Activated naive CD4-positive, alpha-beta T cell treated with anti-CD3 and anti-CD28 coated beads for 36 hours (primary cell): ENCODE measurements at regions not wholly inside any gene's neighbourhood (a gene's known extent, or its start where the extent isn't known, plus 50 kb on each side); places are given as distances from the start of the nearest gene placed in this dataset.

Experiments
- CTCF ChIA-PET: fragments of 350-600 bp; sonication (Branson Sonifier 250); formaldehyde crosslinking; loops from one replicate; lab custom pipeline; 2021; ENCODE audit warnings: antibody characterized with exemption; lab: Charles Lee
- DNase-seq: peaks from one replicate; pipeline ENCODE4 v3.0.0-alpha.2; 2020
- H3K27ac Mint-ChIP-seq: one replicate; pipeline ENCODE4 v1.8.0; 2021; ENCODE audit warnings: mild to moderate bottlenecking, mixed read lengths
- H3K27me3 Mint-ChIP-seq: one replicate; pipeline ENCODE4 v1.8.0; 2021; ENCODE audit warnings: low read depth, mixed read lengths
- H3K36me3 Mint-ChIP-seq: one replicate; pipeline ENCODE4 v1.8.0; 2021; ENCODE audit warnings: low read depth, mixed read lengths
- H3K4me1 Mint-ChIP-seq: one replicate; pipeline ENCODE4 v1.8.0; 2021; ENCODE audit warnings: low read depth, mixed read lengths
- H3K4me3 Mint-ChIP-seq: one replicate; pipeline ENCODE4 v1.8.0; 2021; ENCODE audit warnings: mild to moderate bottlenecking, moderate library complexity, mixed read lengths
- H3K9me3 Mint-ChIP-seq: one replicate; pipeline ENCODE4 v1.8.0; 2021; ENCODE audit warnings: mixed read lengths
- intact Hi-C: fragments of 100-400 bp; cut with micrococcal nuclease; formaldehyde crosslinking; loops from one replicate; pipeline ENCODE4 v1.15.1; 2023

DNA sequence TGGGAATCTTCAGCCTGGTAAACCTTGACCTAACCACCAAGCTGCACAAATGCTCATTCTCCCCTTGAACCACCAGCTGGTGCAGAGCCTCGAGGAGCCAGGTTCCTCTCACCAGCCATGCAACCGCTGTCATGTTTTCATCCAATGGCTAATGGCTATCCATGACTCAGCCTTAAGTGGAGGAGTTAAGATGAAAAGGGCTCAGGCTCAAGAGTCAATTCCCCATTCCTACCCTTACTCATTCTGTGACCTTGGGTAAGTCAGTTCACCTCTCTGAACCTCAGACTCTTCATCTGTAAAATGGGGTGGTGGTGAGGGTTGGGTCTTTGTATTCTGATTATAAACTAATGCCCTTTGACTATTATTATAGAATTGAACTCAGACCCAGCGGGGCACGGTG, 515.6 kb downstream of the SHQ1 start:
- Mint-ChIP-seq H3K4me1 (no peaks in the 10 kb centered on the region), H3K9me3 (no peaks in the 10 kb centered on the region), H3K27me3 (no peaks in the 10 kb centered on the region), H3K4me3 (no peak overlapping the region), H3K36me3 (no peaks in the 10 kb centered on the region), H3K27ac (no peak overlapping the region)
- CTCF ChIA-PET: no interaction called here
- intact Hi-C loops: no loop called here
- DNase-seq: no peak

DNA sequence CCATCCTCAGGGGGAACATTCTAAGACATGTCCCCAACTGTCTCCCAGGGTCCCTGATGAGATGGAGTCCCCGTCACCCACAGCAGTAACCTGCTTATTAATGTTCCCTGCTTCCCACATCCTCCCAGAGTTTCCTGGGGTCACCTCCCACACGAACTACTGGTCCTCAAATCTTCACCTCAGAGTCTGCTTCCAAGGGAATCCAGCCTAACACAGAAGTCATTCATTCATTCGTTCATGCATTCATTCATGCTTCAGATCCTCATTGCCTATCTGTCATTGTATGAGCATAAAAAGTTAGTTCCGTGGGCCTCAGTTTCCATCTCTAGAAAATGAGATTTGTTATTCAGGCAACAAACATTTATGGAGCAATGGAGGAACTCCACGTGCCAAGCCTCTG, 516.2 kb downstream of the SHQ1 start:
- Mint-ChIP-seq H3K27me3 (no peaks in the 10 kb centered on the region), H3K4me3 (no peak overlapping the region), H3K36me3 (no peaks in the 10 kb centered on the region), H3K9me3 (no peaks in the 10 kb centered on the region), H3K4me1 (no peaks in the 10 kb centered on the region), H3K27ac (no peak overlapping the region)
- CTCF ChIA-PET: no interaction called here
- intact Hi-C loops: no loop called here
- DNase-seq: no peak

DNA sequence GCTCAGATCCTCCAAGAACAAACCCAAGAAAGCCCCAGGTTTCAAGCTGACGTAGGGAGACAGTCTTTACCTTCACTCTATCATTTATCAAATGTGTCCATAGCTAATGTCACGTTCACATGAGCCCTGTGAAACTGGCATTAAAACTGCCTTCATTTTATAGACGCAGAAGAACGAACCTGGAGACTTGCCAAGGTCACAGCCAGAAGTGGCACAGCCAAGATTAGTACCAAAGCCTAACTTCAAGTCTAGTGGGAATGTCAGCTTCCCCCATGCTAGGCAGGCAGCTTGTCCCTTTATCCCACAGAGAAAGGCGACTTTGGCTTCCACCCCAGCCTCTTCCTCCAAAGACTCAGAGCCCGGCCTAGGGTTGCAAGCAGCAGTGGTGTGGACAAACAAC, 517.2 kb downstream of the SHQ1 start:
- CTCF ChIA-PET: interaction anchor here (0.7 kb wide), 1 partner anchor 30 kb away, joined by 5 read pairs; no protein-coding TSS in a partner anchor
- intact Hi-C loops: no loop called here
- Mint-ChIP-seq H3K27me3 (no peaks in the 10 kb centered on the region), H3K4me3 (no peak overlapping the region), H3K4me1 (no peaks in the 10 kb centered on the region), H3K36me3 (no peaks in the 10 kb centered on the region), H3K27ac (no peak overlapping the region), H3K9me3 (no peaks in the 10 kb centered on the region)
- DNase-seq: no peak

DNA sequence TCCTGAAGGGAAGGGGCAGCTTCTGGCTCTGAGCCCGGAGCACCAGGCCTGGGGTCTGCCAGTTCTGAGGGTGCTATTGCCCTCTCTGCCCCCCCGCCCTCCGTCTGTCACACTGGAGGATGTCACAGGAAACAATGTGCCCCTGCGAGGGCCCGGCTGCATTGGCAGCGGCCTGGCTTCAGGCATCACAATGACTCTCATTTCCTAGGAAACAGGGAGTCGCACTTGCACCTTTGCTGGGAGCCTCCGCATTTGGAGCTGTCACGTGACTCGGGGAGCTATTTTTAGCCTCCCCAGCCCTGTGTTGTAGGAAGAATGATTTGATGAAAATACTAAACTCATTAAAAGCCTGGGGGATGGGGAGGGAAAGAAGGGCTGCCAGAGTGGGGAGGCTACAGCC, 518.9 kb downstream of the SHQ1 start:
- no peak overlapping the region for H3K27ac Mint-ChIP-seq
- DNase-seq: no peak
- H3K27me3 Mint-ChIP-seq: no peaks in the 10 kb centered on the region
- intact Hi-C loops: no loop called here
- H3K9me3 Mint-ChIP-seq: no peaks in the 10 kb centered on the region
- no peaks in the 10 kb centered on the region for H3K4me1 Mint-ChIP-seq
- H3K4me3 Mint-ChIP-seq: no peak overlapping the region
- no peaks in the 10 kb centered on the region for H3K36me3 Mint-ChIP-seq
- CTCF ChIA-PET: no interaction called here

DNA sequence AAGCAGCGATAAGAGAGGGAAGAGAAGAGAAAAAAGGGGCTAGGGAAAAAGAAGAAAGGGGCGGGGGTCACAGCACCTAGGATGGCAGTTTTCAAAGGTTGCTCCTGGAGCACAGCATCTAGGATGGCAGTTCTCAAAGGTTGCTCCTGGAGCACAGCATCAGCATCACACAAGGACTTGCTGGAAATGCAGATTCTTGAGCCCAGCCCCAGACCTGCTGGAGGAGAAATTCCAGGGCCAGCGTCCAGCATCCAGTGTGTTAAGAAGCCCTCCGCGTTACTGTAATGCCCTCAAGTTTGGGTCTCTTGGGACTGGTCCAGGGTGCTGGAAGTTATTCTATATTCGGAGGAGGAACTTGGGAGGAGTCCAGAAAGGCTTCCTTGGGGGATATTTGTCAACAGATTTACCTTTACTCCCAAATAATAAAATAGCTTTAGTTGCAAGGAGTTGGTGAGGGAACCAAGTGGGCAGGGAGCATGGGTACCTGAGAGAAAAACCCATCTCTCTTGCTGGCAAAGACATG, 519.4 kb downstream of the SHQ1 start:
- H3K27me3 Mint-ChIP-seq: no peaks in the 10 kb centered on the region
- H3K36me3 Mint-ChIP-seq: no peaks in the 10 kb centered on the region
- H3K4me3 Mint-ChIP-seq: no peak overlapping the region
- H3K27ac Mint-ChIP-seq: no peak overlapping the region
- no peaks in the 10 kb centered on the region for H3K4me1 Mint-ChIP-seq
- CTCF ChIA-PET: no interaction called here
- intact Hi-C loops: no loop called here
- H3K9me3 Mint-ChIP-seq: no peaks in the 10 kb centered on the region
- DNase-seq: no peak

DNA sequence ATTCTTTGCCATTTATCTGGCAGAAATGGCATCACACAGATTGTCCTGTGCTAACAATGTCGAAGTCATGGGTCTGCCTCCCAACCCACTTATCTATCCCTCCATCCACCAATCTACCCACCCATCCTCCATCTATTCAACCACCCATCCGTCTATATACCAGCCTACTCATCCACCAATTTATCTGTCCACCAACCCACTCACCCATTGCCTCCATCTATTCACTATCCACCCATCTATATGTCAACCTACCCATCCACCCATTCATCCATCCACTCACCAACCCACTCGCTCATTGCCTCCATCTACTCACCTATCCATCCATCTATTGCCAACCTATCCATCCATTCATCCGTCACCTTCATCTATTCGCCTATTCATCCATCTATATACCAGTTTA, 521.2 kb downstream of the SHQ1 start:
- CTCF ChIA-PET: no interaction called here
- Mint-ChIP-seq H3K27ac (no peak overlapping the region), H3K27me3 (no peaks in the 10 kb centered on the region), H3K4me3 (no peak overlapping the region), H3K36me3 (no peaks in the 10 kb centered on the region), H3K4me1 (no peaks in the 10 kb centered on the region), H3K9me3 (no peaks in the 10 kb centered on the region)
- DNase-seq: no peak
- intact Hi-C loops: no loop called here

DNA sequence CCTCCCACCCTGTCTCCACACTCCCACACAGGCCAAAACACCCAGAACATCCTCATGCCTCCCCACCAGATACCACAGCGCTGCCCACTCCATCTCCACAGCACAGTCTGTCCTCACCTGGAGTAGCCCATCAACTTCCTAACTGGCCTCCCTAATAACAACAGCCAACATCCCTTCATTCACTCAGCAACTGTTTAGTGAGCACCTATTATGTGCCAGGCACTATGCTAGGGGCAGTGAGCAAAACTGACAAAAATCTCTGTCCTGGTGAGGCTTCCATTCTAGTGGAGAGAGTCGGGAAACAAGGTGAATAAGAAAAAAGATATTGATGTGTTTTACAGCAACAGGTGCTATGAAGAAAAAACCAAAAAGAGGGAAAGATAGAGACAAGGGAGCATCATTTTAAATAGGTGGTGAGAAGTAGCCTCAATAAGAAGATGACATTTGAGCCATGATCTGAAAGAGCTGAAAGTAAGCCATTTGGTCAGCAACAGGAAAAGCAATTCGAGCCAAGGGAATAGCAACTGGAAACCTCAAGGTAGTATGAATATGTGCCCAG, 523.9 kb downstream of the SHQ1 start:
- Mint-ChIP-seq H3K36me3 (no peaks in the 10 kb centered on the region), H3K27me3 (no peaks in the 10 kb centered on the region), H3K4me1 (no peaks in the 10 kb centered on the region), H3K27ac (no peak overlapping the region), H3K4me3 (no peak overlapping the region), H3K9me3 (no peaks in the 10 kb centered on the region)
- intact Hi-C loops: no loop called here
- CTCF ChIA-PET: no interaction called here
- DNase-seq: no peak

DNA sequence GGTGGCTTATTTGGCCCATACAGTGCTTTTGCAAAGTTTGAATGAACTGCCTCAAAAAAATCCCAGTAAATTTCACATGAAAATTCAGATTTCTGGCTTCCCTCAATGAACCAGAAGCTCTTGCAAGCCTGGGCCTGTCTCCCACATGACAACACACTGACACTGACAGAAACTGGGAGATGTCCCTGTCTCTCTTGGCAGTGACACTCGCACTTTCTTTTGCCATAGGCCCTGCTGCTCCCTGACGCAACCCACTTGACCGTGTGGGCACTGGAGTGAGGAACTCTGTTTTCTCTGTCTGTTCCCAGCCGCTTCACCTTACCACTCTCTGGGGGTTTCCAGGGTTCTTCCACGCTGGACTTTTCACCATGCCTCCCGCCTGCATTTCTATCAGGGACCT, 524.5 kb downstream of the SHQ1 start:
- H3K27me3 Mint-ChIP-seq: no peaks in the 10 kb centered on the region
- CTCF ChIA-PET: no interaction called here
- intact Hi-C loops: no loop called here
- no peak overlapping the region for H3K27ac Mint-ChIP-seq
- H3K4me3 Mint-ChIP-seq: no peak overlapping the region
- H3K9me3 Mint-ChIP-seq: no peaks in the 10 kb centered on the region
- no peak for DNase-seq
- no peaks in the 10 kb centered on the region for H3K36me3 Mint-ChIP-seq
- no peaks in the 10 kb centered on the region for H3K4me1 Mint-ChIP-seq

DNA sequence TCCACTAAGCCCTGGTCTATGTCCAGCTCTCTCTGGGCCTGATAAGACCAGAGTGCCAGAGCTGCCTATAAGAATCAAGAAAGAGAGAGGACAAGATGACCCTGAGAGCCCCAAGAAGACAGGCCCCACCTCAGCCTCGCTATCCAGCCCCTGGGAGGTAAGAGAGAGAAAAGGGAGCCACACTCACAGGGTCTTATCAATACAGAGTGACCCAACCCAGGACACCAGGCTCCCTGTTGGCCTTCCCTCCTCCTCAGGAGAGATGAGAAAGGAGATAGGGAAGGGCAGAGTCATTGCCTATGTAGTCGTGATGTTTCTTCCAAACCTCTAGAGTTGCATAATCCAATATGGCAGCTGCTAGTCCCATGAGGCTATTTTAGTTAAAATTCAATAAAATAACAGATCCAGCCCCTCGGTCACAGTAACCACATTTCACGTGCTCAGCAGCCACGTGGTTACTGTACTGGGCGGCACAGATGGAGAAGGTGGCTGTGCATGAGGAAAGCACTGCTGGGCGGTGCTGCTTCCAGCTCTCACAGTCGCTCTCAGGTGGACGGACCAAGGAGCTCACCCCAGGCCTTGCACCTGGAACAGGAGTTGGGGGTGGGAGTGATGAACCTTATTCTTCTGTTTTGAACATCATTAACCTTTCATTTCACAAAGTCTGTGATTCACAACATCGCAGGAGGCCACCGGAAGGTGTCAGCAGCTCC, 525.8 kb downstream of the SHQ1 start:
- CTCF ChIA-PET: no interaction called here
- no peak for DNase-seq
- Mint-ChIP-seq H3K27ac (no peak overlapping the region), H3K27me3 (no peaks in the 10 kb centered on the region), H3K36me3 (no peaks in the 10 kb centered on the region), H3K4me3 (no peak overlapping the region), H3K4me1 (no peaks in the 10 kb centered on the region), H3K9me3 (no peaks in the 10 kb centered on the region)
- intact Hi-C loops: no loop called here

DNA sequence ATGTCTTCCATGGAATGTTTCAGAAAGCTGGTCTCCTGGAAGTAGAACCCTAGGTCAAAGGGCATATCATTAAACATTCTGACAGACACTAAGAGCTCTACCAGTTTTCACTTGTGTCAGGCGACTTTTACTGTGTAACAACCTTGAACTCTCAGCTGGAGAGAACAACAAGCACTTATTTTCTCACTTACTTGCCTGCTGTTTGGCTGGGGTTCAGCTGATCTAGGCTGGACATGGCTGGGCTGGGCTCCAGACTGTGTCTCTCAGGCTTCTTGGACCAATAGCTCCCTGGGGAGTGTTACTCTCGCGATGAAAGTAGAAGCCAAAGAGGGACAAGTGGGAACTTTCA, 527.3 kb downstream of the SHQ1 start:
- intact Hi-C loops: no loop called here
- no peaks in the 10 kb centered on the region for H3K27me3 Mint-ChIP-seq
- H3K9me3 Mint-ChIP-seq: no peaks in the 10 kb centered on the region
- no peak for DNase-seq
- H3K4me3 Mint-ChIP-seq: no peak overlapping the region
- no peak overlapping the region for H3K27ac Mint-ChIP-seq
- no peaks in the 10 kb centered on the region for H3K4me1 Mint-ChIP-seq
- no peaks in the 10 kb centered on the region for H3K36me3 Mint-ChIP-seq
- CTCF ChIA-PET: no interaction called here

DNA sequence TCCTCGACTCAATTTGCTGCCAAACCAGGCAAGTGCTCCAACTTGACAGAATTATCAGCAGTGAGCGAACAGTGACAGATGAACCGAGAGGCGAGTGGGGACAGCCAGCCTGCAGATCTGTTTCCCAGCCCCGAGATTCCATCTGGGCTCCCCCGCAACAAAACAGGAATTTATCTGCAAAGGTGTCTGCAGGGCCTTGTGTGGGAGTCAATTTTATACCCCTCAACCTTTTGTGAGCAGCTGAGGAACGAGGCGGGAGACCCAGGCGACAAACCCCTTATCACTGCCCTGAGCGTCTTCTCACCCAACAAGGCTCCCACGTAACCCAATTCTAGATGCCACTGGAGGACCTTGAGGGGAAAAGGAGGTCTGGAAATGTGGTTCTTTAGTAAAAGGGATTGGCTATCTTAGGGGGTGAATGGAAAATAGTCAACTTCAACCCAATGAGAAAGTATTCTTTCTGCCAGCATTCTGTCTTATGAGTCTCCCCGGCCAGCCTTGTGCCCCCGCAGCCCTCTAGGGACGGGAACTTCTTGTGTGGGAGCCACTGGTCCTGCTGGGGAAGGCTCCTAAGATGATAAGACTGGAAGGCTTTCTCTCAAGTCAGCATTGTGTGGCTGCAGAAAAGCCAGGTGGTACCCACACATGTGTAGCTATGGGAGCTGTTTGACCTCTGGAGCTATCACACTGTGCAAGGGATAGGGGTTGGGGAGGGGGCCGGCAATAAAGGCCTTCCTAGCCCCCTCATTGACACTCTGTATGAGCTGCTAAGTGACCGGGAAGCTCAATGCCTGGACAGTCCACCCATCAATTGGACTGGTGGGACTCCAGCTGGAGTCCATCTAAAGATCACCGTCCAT, 527.9 kb downstream of the SHQ1 start:
- no peaks in the 10 kb centered on the region for H3K27me3 Mint-ChIP-seq
- no peak overlapping the region for H3K27ac Mint-ChIP-seq
- intact Hi-C loops: no loop called here
- DNase-seq: no peak
- H3K4me1 Mint-ChIP-seq: no peaks in the 10 kb centered on the region
- H3K9me3 Mint-ChIP-seq: no peaks in the 10 kb centered on the region
- CTCF ChIA-PET: no interaction called here
- no peak overlapping the region for H3K4me3 Mint-ChIP-seq
- no peaks in the 10 kb centered on the region for H3K36me3 Mint-ChIP-seq

DNA sequence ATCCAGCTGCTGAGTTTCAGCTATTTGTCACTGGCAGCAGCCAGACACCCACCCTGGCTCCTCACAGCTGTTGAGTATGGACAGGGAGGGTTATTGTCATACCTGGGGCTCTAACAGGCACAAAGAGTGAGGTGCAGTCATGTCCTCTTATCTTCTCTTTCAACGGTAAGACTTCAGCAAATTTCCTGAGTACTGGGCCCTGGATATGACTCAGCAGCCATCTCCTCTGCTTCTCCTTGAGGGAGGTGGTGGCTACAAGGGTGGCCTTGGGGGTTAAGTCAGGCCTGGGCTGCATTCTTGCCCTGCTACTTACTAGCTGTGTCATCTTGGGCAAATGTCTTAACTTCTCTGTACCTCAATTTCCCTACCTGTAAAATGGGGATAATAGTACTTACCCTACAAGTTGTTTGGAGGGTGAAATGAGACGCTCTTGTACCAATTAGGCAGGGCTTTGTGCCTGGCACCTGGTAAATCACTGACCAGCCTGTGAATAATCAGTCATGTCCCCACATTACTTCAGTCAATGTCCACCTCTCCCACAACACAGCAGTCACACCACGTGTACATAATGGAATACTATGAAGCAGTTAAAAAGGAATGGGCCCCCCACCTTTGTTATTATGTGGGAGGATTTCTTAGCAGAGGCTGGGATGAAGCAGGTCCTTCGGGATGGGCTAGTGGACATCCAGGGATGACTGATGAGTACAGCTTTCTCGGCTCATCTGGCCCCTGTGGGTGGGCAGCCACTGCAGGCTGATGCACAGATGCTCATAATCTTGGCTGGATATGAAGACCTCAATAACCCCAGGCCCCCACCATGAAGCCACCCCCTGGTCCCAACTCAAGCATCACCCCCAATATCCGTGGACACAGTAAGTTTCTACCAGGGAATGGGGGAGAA, 528.8 kb downstream of the SHQ1 start:
- H3K9me3 Mint-ChIP-seq: no peaks in the 10 kb centered on the region
- no peaks in the 10 kb centered on the region for H3K36me3 Mint-ChIP-seq
- H3K4me3 Mint-ChIP-seq: no peak overlapping the region
- DNase-seq: no peak
- H3K4me1 Mint-ChIP-seq: no peaks in the 10 kb centered on the region
- no peaks in the 10 kb centered on the region for H3K27me3 Mint-ChIP-seq
- no peak overlapping the region for H3K27ac Mint-ChIP-seq
- CTCF ChIA-PET: no interaction called here
- intact Hi-C loops: no loop called here
